T-helper 2 cell treated with Interferon-gamma antibody and Interleukin-4, amounts not matched to agents 5 μg/mL and 100 μg/mL, for 36 hours (primary cell): ENCODE measurements at regions not wholly inside any gene's neighbourhood (a gene's known extent, or its start where the extent isn't known, plus 50 kb on each side); places are given as distances from the start of the nearest gene placed in this dataset.

Experiments
- DNase-seq: peaks from one replicate; pipeline ENCODE4 v3.0.0; 2021; ENCODE audit warnings: low spot score
- H3K27ac Mint-ChIP-seq: one replicate; pipeline ENCODE4 v1.8.0; 2021; ENCODE audit warnings: mild to moderate bottlenecking, mixed read lengths
- H3K27me3 Mint-ChIP-seq: one replicate; pipeline ENCODE4 v1.8.0; 2021; ENCODE audit warnings: low read depth, mixed read lengths
- H3K36me3 Mint-ChIP-seq: one replicate; pipeline ENCODE4 v1.8.0; 2021; ENCODE audit warnings: low read depth, mixed read lengths
- H3K4me1 Mint-ChIP-seq: one replicate; pipeline ENCODE4 v1.8.0; 2021; ENCODE audit warnings: low read depth, mixed read lengths
- H3K4me3 Mint-ChIP-seq: one replicate; pipeline ENCODE4 v1.8.0; 2022; ENCODE audit warnings: mild to moderate bottlenecking, moderate library complexity, mixed read lengths
- H3K9me3 Mint-ChIP-seq: one replicate; pipeline ENCODE4 v1.8.0; 2021; ENCODE audit warnings: mixed read lengths

- H3K27ac Mint-ChIP-seq = no peak overlapping the region
- no peak for DNase-seq
- no peaks in the 10 kb centered on the region for H3K27me3 Mint-ChIP-seq
- H3K4me1 Mint-ChIP-seq = peaks cover 6% of the 10 kb centered on the region
- H3K36me3 Mint-ChIP-seq = peaks cover 19% of the 10 kb centered on the region
- H3K4me3 Mint-ChIP-seq = no peak overlapping the region
- peaks cover 9% of the 10 kb centered on the region for H3K9me3 Mint-ChIP-seq
Observed at GRCh38 chr6:131394768-131395432, 178.1 kb upstream of the ARG1 start.

- peaks cover 11% of the 10 kb centered on the region for H3K4me1 Mint-ChIP-seq
- no peak for DNase-seq
- H3K27me3 Mint-ChIP-seq = no peaks in the 10 kb centered on the region
- H3K4me3 Mint-ChIP-seq = no peak overlapping the region
- no peak overlapping the region for H3K27ac Mint-ChIP-seq
- H3K9me3 Mint-ChIP-seq = peaks cover 26% of the 10 kb centered on the region
- peaks cover 33% of the 10 kb centered on the region for H3K36me3 Mint-ChIP-seq
Observed at GRCh38 chr6:131398176-131398575, 174.8 kb upstream of the ARG1 start.

GRCh38 chr6:131399433-131399832, 173.6 kb upstream of the ARG1 start:
- Mint-ChIP-seq H3K4me3 (no peak overlapping the region), H3K4me1 (peaks cover 6% of the 10 kb centered on the region), H3K9me3 (peaks cover 18% of the 10 kb centered on the region), H3K36me3 (peaks cover 27% of the 10 kb centered on the region), H3K27ac (no peak overlapping the region), H3K27me3 (no peaks in the 10 kb centered on the region)
- DNase-seq = no peak

GRCh38 chr6:131400054-131400778, 172.8 kb upstream of the ARG1 start:
- H3K4me1 Mint-ChIP-seq = peaks cover 6% of the 10 kb centered on the region
- H3K4me3 Mint-ChIP-seq = no peak overlapping the region
- H3K27ac Mint-ChIP-seq = no peak overlapping the region
- H3K27me3 Mint-ChIP-seq = no peaks in the 10 kb centered on the region
- peaks cover 22% of the 10 kb centered on the region for H3K9me3 Mint-ChIP-seq
- peak; percentile 15 for DNase-seq
- H3K36me3 Mint-ChIP-seq = peaks cover 26% of the 10 kb centered on the region

GRCh38 chr6:131400779-131401496, 172.1 kb upstream of the ARG1 start:
- Mint-ChIP-seq H3K9me3 (peaks cover 22% of the 10 kb centered on the region), H3K27me3 (no peaks in the 10 kb centered on the region)

GRCh38 chr6:131408811-131409210, 164.2 kb upstream of the ARG1 start:
- no peak for DNase-seq
- H3K27ac Mint-ChIP-seq = no peak overlapping the region
- H3K4me1 Mint-ChIP-seq = peaks cover 2% of the 10 kb centered on the region
- peaks cover 21% of the 10 kb centered on the region for H3K9me3 Mint-ChIP-seq
- peaks cover 21% of the 10 kb centered on the region for H3K36me3 Mint-ChIP-seq
- H3K4me3 Mint-ChIP-seq = no peak overlapping the region
- H3K27me3 Mint-ChIP-seq = no peaks in the 10 kb centered on the region

More at GRCh38 chr6:131400779-131401496, 172.1 kb upstream of the ARG1 start:
- no peak overlapping the region for H3K27ac Mint-ChIP-seq
- DNase-seq = no peak
- H3K4me1 Mint-ChIP-seq = peaks cover 6% of the 10 kb centered on the region
- H3K36me3 Mint-ChIP-seq = peaks cover 22% of the 10 kb centered on the region
- no peak overlapping the region for H3K4me3 Mint-ChIP-seq

GRCh38 chr6:131410785-131411184, 162.2 kb upstream of the ARG1 start:
- Mint-ChIP-seq H3K27ac (no peak overlapping the region), H3K4me3 (no peak overlapping the region)

GRCh38 chr6:131412960-131413830, 159.8 kb upstream of the ARG1 start:
- Mint-ChIP-seq H3K9me3 (peaks cover 17% of the 10 kb centered on the region), H3K36me3 (peaks cover 28% of the 10 kb centered on the region), H3K27ac (no peak overlapping the region)

More at GRCh38 chr6:131410785-131411184, 162.2 kb upstream of the ARG1 start:
- peaks cover 26% of the 10 kb centered on the region for H3K36me3 Mint-ChIP-seq
- H3K9me3 Mint-ChIP-seq = peaks cover 17% of the 10 kb centered on the region
- peaks cover 2% of the 10 kb centered on the region for H3K4me1 Mint-ChIP-seq
- no peak for DNase-seq
- H3K27me3 Mint-ChIP-seq = no peaks in the 10 kb centered on the region

GRCh38 chr6:131413831-131414191, 159.2 kb upstream of the ARG1 start:
- Mint-ChIP-seq H3K4me3 (no peak overlapping the region), H3K9me3 (peaks cover 17% of the 10 kb centered on the region), H3K27me3 (no peaks in the 10 kb centered on the region), H3K27ac (no peak overlapping the region), H3K4me1 (peaks cover 2% of the 10 kb centered on the region), H3K36me3 (peaks cover 28% of the 10 kb centered on the region)
- no peak for DNase-seq

More at GRCh38 chr6:131412960-131413830, 159.8 kb upstream of the ARG1 start:
- peaks cover 2% of the 10 kb centered on the region for H3K4me1 Mint-ChIP-seq
- DNase-seq = no peak
- H3K4me3 Mint-ChIP-seq = no peak overlapping the region
- H3K27me3 Mint-ChIP-seq = no peaks in the 10 kb centered on the region

- H3K9me3 Mint-ChIP-seq = peaks cover 17% of the 10 kb centered on the region
- H3K27me3 Mint-ChIP-seq = no peaks in the 10 kb centered on the region
- H3K27ac Mint-ChIP-seq = no peak overlapping the region
- no peak overlapping the region for H3K4me3 Mint-ChIP-seq
- DNase-seq = peak; percentile 7
- peaks cover 32% of the 10 kb centered on the region for H3K36me3 Mint-ChIP-seq
- H3K4me1 Mint-ChIP-seq = peaks cover 2% of the 10 kb centered on the region
Observed at GRCh38 chr6:131414956-131415355, 158.1 kb upstream of the ARG1 start.

GRCh38 chr6:131418441-131418840, 154.6 kb upstream of the ARG1 start:
- no peaks in the 10 kb centered on the region for H3K4me1 Mint-ChIP-seq
- H3K27ac Mint-ChIP-seq = no peak overlapping the region
- no peaks in the 10 kb centered on the region for H3K27me3 Mint-ChIP-seq
- DNase-seq = no peak
- peaks cover 13% of the 10 kb centered on the region for H3K36me3 Mint-ChIP-seq
- H3K9me3 Mint-ChIP-seq = no peaks in the 10 kb centered on the region
- no peak overlapping the region for H3K4me3 Mint-ChIP-seq

GRCh38 chr6:131419702-131420101, 153.3 kb upstream of the ARG1 start:
- H3K9me3 Mint-ChIP-seq = no peaks in the 10 kb centered on the region
- H3K27ac Mint-ChIP-seq = no peak overlapping the region
- no peak for DNase-seq
- no peaks in the 10 kb centered on the region for H3K4me1 Mint-ChIP-seq
- no peaks in the 10 kb centered on the region for H3K27me3 Mint-ChIP-seq
- no peak overlapping the region for H3K4me3 Mint-ChIP-seq
- peaks cover 13% of the 10 kb centered on the region for H3K36me3 Mint-ChIP-seq

- Mint-ChIP-seq H3K27me3 (no peaks in the 10 kb centered on the region), H3K9me3 (peaks cover 3% of the 10 kb centered on the region), H3K4me3 (no peak overlapping the region), H3K4me1 (peaks cover 13% of the 10 kb centered on the region), H3K27ac (no peak overlapping the region), H3K36me3 (peaks cover 15% of the 10 kb centered on the region)
- DNase-seq = no peak
Observed at GRCh38 chr6:131424016-131424415, 149.0 kb upstream of the ARG1 start.
